Fibroblast of skin of right biceps (primary cell): ENCODE measurements at regions not wholly inside any gene's neighbourhood (a gene's known extent, or its start where the extent isn't known, plus 50 kb on each side); places are given as distances from the start of the nearest gene placed in this dataset.

Experiments
- DNase-seq: peaks from one replicate; pipeline ENCODE4 v3.0.0-alpha.2; 2013

- no peak for DNase-seq
These were observed 326.7 kb upstream of the GRAMD2B start for GRCh38 chr5:126096442-126097006.

- peak; percentile 46 for DNase-seq
These were observed 325.3 kb upstream of the GRAMD2B start for GRCh38 chr5:126097876-126098275.

DNA sequence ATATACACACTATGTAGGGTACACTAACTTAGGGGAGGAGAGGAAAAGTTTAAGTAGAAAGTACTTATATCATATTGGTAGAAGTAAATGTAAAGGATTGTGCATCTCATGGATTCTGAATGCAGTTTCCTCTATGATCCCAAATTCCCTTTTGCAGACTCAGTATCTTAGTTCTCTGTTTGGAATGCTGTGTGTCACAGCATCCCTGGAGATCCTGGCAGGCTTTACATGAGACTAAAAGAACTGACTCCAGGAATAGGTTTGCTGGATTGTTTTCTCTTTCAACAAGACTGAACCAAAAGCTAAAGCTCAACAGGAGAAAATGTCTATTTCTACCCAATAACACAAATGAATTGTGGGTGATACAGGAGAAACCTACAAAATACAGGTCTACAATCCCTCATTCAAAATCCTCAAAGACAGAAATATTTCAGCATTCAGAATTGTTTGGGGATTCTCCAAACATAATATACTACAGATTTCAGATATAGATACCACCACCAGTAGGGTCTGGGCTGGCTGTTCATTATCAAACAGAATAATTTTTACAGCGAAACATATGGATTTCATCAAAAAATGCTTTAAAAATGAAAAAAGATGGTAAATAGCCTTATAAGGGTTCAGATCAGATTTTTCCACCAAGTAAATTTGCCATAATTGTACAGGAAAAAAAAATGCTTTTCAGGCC is 324.7 kb upstream of the GRAMD2B start:
- DNase-seq, result peak; percentile 89

DNA sequence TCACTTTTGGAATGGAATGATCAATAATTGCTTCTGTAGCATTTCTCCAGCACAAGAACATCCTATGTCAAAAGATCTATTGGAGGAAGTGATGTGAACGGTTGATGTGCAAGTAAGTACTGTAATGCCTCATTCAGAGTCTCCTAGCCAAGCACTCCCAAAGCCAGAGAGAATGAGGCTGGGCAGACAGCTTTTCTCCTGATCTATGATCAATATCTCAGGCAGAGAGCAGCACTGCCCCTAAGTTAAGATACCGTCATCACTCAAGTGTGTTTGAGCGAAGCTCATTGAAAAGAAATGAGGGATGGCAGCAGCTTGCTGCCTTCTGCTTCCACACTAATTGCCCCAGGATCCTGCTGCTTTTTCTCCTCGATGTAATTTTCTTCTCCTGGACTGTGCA is 324.1 kb upstream of the GRAMD2B start:
- no peak for DNase-seq

GRCh38 chr5:126100767-126101166 is 322.4 kb upstream of the GRAMD2B start:
- DNase-seq, result peak; percentile 4

- DNase-seq, result no peak
These were observed 321.3 kb upstream of the GRAMD2B start for GRCh38 chr5:126101901-126102300.

- DNase-seq, result no peak
These were observed 320.2 kb upstream of the GRAMD2B start for GRCh38 chr5:126103050-126103449.

GRCh38 chr5:126103868-126104267 is 319.3 kb upstream of the GRAMD2B start:
- no peak for DNase-seq

GRCh38 chr5:126104341-126104740 is 318.9 kb upstream of the GRAMD2B start:
- no peak for DNase-seq

- no peak for DNase-seq
These were observed 318.3 kb upstream of the GRAMD2B start for GRCh38 chr5:126104951-126105350.

DNA sequence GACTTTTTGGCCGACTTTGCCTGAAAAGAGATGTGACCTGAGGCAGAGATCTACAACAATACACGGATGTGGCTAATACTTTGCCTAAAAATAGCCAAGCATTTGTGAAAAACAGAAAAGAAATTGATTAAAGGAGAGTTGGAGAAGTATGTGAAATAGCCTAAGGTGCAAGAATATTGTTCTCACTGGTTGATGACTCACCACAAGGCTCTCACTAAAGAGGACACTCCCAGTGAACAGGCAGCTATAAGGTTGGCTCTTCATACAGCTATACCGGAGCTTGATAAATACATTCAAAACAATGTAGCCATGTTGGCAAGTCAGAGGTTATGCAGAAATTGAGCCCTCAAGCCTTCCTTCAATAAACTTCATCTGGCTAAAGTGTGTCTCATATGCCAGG is 317.2 kb upstream of the GRAMD2B start:
- DNase-seq, result no peak

- peak; percentile 11 for DNase-seq
These were observed 315.8 kb upstream of the GRAMD2B start for GRCh38 chr5:126107381-126107780.

GRCh38 chr5:126108470-126108869 is 314.7 kb upstream of the GRAMD2B start:
- no peak for DNase-seq

- no peak for DNase-seq
These were observed 308.1 kb upstream of the GRAMD2B start for GRCh38 chr5:126115059-126115629.

DNA sequence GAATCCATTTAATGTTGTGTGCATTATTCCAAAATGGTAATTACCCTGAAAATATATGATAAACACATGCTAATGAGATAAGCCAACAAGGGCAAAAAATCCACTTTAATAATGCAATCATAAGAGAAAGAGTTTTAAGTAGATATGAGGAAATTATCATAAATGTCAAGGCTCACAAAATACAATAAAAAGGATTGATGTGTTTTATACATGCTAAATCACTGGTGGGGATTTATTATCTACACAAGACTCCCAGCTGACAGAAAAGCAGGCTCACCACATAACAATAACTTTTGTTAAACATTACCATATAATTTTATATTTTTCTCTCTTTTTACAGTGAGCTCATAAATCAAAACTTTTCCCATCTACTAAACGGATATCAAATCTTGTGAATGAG is 306.2 kb upstream of the GRAMD2B start:
- DNase-seq, result no peak

GRCh38 chr5:126119887-126120442 is 303.2 kb upstream of the GRAMD2B start:
- DNase-seq, result peak; percentile 13

- DNase-seq, result no peak
These were observed 302.3 kb upstream of the GRAMD2B start for GRCh38 chr5:126120939-126121338.

DNA sequence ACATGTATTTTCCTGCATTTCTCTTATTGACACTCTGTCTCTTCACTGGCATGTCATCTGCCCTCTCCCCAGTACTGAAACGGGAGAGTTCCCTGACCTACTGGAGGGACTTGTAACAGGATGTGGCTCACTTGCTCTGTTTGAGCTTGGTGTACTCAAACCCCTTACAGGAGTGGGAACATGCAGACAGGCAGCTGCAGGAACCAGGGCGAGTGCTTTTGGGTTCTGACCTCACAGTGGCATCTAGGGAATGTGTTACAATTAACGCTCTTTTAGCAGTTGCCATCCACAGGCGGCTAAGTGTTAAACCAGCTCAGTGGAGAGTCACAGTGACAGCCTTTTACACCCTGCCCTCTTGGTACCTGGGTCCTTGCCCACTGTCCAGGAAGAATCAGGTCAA is 300.3 kb upstream of the GRAMD2B start:
- peak; percentile 4 for DNase-seq

- DNase-seq, result peak; percentile 68
These were observed 298.4 kb upstream of the GRAMD2B start for GRCh38 chr5:126124706-126125345.

DNA sequence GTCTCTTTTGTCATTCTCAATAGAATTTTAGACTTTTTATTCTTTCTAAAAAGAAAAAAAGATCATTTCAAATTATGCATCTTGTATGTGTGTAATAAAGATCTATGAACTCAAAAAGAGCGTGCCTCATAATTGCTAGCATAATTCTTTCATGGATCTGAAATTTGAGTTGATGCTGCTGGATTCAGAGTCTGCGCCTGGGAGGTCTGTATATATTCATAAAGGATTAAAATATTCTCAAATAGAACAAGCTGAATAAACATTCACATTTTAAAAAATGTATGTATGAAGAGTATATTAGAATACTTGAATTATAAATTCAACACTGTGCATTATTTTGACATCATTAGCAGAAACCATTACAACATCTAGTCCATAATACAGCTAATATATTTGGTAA is 297.8 kb upstream of the GRAMD2B start:
- no peak for DNase-seq

DNA sequence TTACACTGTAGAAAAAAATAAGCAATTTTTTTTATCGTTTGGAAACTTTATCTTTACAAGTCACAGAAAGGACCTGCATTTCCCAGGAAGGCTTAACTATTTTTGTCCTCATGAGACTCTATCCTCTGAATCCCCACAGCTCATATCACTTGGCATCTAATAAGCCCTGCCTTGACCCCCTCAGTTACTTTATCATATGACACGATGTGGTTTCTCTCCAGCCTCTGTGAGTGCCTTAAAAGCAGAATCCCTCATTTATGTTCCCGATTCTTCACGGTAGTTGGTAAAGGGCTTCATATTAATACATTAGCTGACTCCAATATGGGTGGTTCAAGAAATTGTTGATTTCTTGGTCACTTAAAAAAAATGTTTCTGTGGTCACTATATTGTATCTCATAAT is 296.6 kb upstream of the GRAMD2B start:
- no peak for DNase-seq

DNA sequence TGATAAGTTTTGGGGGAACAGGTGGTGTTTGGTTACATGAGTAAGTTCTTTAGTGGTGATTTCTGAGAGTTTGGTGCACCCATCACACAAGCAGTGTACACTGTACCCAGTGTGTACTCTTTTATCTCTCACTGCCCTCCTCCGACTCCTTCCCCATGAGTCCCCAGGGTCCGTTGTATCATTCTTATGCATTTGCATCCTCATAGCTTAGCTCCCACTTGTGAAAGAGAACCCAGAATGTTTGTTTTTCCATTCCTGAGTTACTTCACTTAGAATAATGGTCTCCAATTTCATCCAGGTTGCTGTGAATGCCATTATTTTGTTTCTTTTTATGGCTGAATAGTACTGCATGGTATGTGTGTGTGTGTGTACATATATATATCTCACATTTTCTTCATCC is 295.8 kb upstream of the GRAMD2B start:
- DNase-seq, result peak; percentile 28

GRCh38 chr5:126129431-126129830 is 293.8 kb upstream of the GRAMD2B start:
- no peak for DNase-seq

GRCh38 chr5:126133424-126133823 is 289.8 kb upstream of the GRAMD2B start:
- no peak for DNase-seq
